Stimulated activated memory B cell treated with anti-CD40 and anti-IgM and Interleukin-4, amounts not matched to agents 10 μg/mL and 1 μg/mL and 100 μg/mL, for 72 hours (primary cell): ENCODE measurements at regions not wholly inside any gene's neighbourhood (a gene's known extent, or its start where the extent isn't known, plus 50 kb on each side); places are given as distances from the start of the nearest gene placed in this dataset.

Source experiments
- ATAC-seq: fragments of 150-1000 bp; cut with Tn5 transposase; 2 replicates; pipeline ENCODE4 v1.10.0; 2021
- H3K27ac Mint-ChIP-seq: one replicate; pipeline ENCODE4 v1.8.0; 2022; ENCODE audit warnings: mild to moderate bottlenecking, mixed read lengths
- H3K27me3 Mint-ChIP-seq: one replicate; pipeline ENCODE4 v1.8.0; 2022; ENCODE audit warnings: mixed read lengths
- H3K36me3 Mint-ChIP-seq: one replicate; pipeline ENCODE4 v1.8.0; 2022; ENCODE audit warnings: mixed read lengths
- H3K4me1 Mint-ChIP-seq: one replicate; pipeline ENCODE4 v1.8.0; 2022; ENCODE audit warnings: mixed read lengths
- H3K4me3 Mint-ChIP-seq: one replicate; pipeline ENCODE4 v1.8.0; 2022; ENCODE audit warnings: mild to moderate bottlenecking, moderate library complexity, mixed read lengths
- H3K9me3 Mint-ChIP-seq: one replicate; pipeline ENCODE4 v1.8.0; 2022; ENCODE audit warnings: mixed read lengths

- ATAC-seq = no peak
- Mint-ChIP-seq H3K4me1 (no peaks in the 10 kb centered on the region), H3K9me3 (no peaks in the 10 kb centered on the region), H3K4me3 (no peak overlapping the region), H3K36me3 (no peaks in the 10 kb centered on the region), H3K27me3 (peaks cover 11% of the 10 kb centered on the region), H3K27ac (no peak overlapping the region)
These were observed 50.8 kb upstream of the ANP32A start for GRCh38 chr15:68871507-68871906.

- Mint-ChIP-seq H3K27me3 (peaks cover 24% of the 10 kb centered on the region), H3K4me1 (no peaks in the 10 kb centered on the region), H3K36me3 (no peaks in the 10 kb centered on the region), H3K27ac (no peak overlapping the region), H3K9me3 (no peaks in the 10 kb centered on the region), H3K4me3 (no peak overlapping the region)
- no peak for ATAC-seq
These were observed 54.1 kb upstream of the ANP32A start for GRCh38 chr15:68874788-68875187.

- Mint-ChIP-seq H3K27ac (no peak overlapping the region), H3K4me3 (no peak overlapping the region), H3K36me3 (no peaks in the 10 kb centered on the region), H3K27me3 (peaks cover 24% of the 10 kb centered on the region), H3K4me1 (no peaks in the 10 kb centered on the region), H3K9me3 (no peaks in the 10 kb centered on the region)
- ATAC-seq = peak; percentile 76
These were observed 54.8 kb upstream of the SPESP1 start for GRCh38 chr15:68875377-68876116.

GRCh38 chr15:68877626-68878025, 52.7 kb upstream of the SPESP1 start:
- ATAC-seq = no peak
- no peak overlapping the region for H3K4me3 Mint-ChIP-seq
- peaks cover 24% of the 10 kb centered on the region for H3K27me3 Mint-ChIP-seq
- no peaks in the 10 kb centered on the region for H3K4me1 Mint-ChIP-seq
- no peak overlapping the region for H3K27ac Mint-ChIP-seq
- H3K9me3 Mint-ChIP-seq = no peaks in the 10 kb centered on the region
- H3K36me3 Mint-ChIP-seq = no peaks in the 10 kb centered on the region

- peaks cover 15% of the 10 kb centered on the region for H3K27me3 Mint-ChIP-seq
These were observed 49.9 kb upstream of the SPESP1 start for GRCh38 chr15:68880382-68880781.

More at GRCh38 chr15:68880382-68880781, 49.9 kb upstream of the SPESP1 start:
- Mint-ChIP-seq H3K4me1 (no peaks in the 10 kb centered on the region), H3K4me3 (no peak overlapping the region), H3K27ac (no peak overlapping the region), H3K9me3 (no peaks in the 10 kb centered on the region), H3K36me3 (no peaks in the 10 kb centered on the region)
- ATAC-seq = no peak
